ENCODE measurements at regions not wholly inside any gene's neighbourhood (a gene's known extent, or its start where the extent isn't known, plus 50 kb on each side); places are given as distances from the start of the nearest gene placed in this dataset.

GRCh38 chr15:57770495-57770894 lies 64.0 kb downstream of the POLR2M start:
- TF ChIP-seq CTCF (tag by site-specific recombination; IDR thresholded peaks at IDR 0.05) = no peak
- no peak for TF ChIP-seq ZNF416 (tag by site-specific recombination; IDR thresholded peaks at IDR 0.05)
- no peak for TF ChIP-seq ZNF138 (tag by site-specific recombination; IDR thresholded peaks at IDR 0.05; ENCODE audit: borderline replicate concordance)
- TF ChIP-seq ZNF433 (tag by site-specific recombination; IDR thresholded peaks at IDR 0.05; ENCODE audit: low read depth) = no peak
- no peak for TF ChIP-seq GLIS1 (tag by site-specific recombination; IDR thresholded peaks at IDR 0.05)
- TF ChIP-seq YY1 (tag by site-specific recombination; IDR thresholded peaks at IDR 0.05) = no peak
- TF ChIP-seq SP3 (tag by site-specific recombination; IDR thresholded peaks at IDR 0.05) = no peak
- TF ChIP-seq ZNF423 (tag by site-specific recombination; IDR thresholded peaks at IDR 0.05) = no peak
- TF ChIP-seq PRDM10 (tag by site-specific recombination; IDR thresholded peaks at IDR 0.05) = no peak

All from HEK293 (cell line).